IPS DF 6.9 (cell line): ENCODE measurements at regions not wholly inside any gene's neighbourhood (a gene's known extent, or its start where the extent isn't known, plus 50 kb on each side); places are given as distances from the start of the nearest gene placed in this dataset.

Experiments used
- DNase-seq: peaks from one replicate; pipeline ENCODE4 v3.0.0-alpha.2; 2013; ENCODE audit warnings: low read depth, low spot score
- H3K27ac ChIP-seq: one replicate; pipeline ENCODE4 v1.5.1; 2013; ENCODE audit warnings: low read length, control low read depth
- H3K27me3 ChIP-seq: 2 replicates; pipeline ENCODE4 v1.6.1; 2013; ENCODE audit warnings: mild to moderate bottlenecking, low read length; ENCODE audit not compliant: control insufficient read depth, insufficient read depth
- H3K36me3 ChIP-seq: 2 replicates; pipeline ENCODE4 v1.6.1; 2013; ENCODE audit warnings: low read length; ENCODE audit not compliant: control insufficient read depth, insufficient read depth
- H3K4me1 ChIP-seq: 2 replicates; pipeline ENCODE4 v1.6.1; 2013; ENCODE audit warnings: low read length; ENCODE audit not compliant: control insufficient read depth, insufficient read depth
- H3K4me3 ChIP-seq: 2 replicates; pipeline ENCODE4 v1.5.1; 2013; ENCODE audit warnings: mild to moderate bottlenecking, low read length
- H3K9me3 ChIP-seq: 2 replicates; pipeline ENCODE4 v1.6.1; 2013; ENCODE audit warnings: low read length, inconsistent platforms; ENCODE audit not compliant: control insufficient read depth, insufficient read depth
- WGBS: extraction: QIAGEN DNeasy Blood & Tissue Kit; methylation state at CpG from one replicate; pipeline ENCODE4 v1.1.7; 2013; ENCODE audit warnings: mixed read lengths, missing lambda C conversion rate; ENCODE audit not compliant: insufficient read length, insufficient coverage; 5-methylcytosine and 5-hydroxymethylcytosine counted together

- Histone ChIP-seq H3K27ac (no peak overlapping the region), H3K27me3 (peaks cover 39% of the 10 kb centered on the region), H3K4me1 (0 out of 2 replicates have a peak, but pooled peaks cover 1% of the 10 kb centered on the region), H3K4me3 (no peak overlapping the region), H3K9me3 (no peaks in the 10 kb centered on the region), H3K36me3 (no peaks in the 10 kb centered on the region)
- no CpG with 5 or more reads among the region's 1 CpG for WGBS
- DNase-seq: no peak
Observed at GRCh38 chr12:112589275-112589674, 170.5 kb downstream of the PTPN11 start.

- Histone ChIP-seq H3K27me3 (peaks cover 40% of the 10 kb centered on the region), H3K9me3 (no peaks in the 10 kb centered on the region), H3K4me1 (0 out of 2 replicates have a peak, but pooled peaks cover 1% of the 10 kb centered on the region), H3K4me3 (no peak overlapping the region), H3K36me3 (no peaks in the 10 kb centered on the region), H3K27ac (no peak overlapping the region)
- peak; percentile 45 for DNase-seq
- no CpG with 5 or more reads among the region's 3 CpGs for WGBS
Observed at GRCh38 chr12:112590281-112590680, 171.5 kb downstream of the PTPN11 start.

GRCh38 chr12:112591488-112591887, 172.7 kb downstream of the PTPN11 start:
- Histone ChIP-seq H3K27me3 (peaks cover 36% of the 10 kb centered on the region), H3K9me3 (no peaks in the 10 kb centered on the region), H3K4me1 (0 out of 2 replicates have a peak, but pooled peaks cover 1% of the 10 kb centered on the region), H3K27ac (no peak overlapping the region), H3K36me3 (no peaks in the 10 kb centered on the region), H3K4me3 (no peak overlapping the region)
- no CpG with 5 or more reads among the region's 5 CpGs for WGBS
- no peak for DNase-seq

GRCh38 chr12:112595410-112595809, 176.7 kb downstream of the PTPN11 start:
- Histone ChIP-seq H3K36me3 (no peaks in the 10 kb centered on the region), H3K9me3 (no peaks in the 10 kb centered on the region; the same call in 1 of the 2 replicates), H3K4me3 (no peak overlapping the region), H3K4me1 (no peaks in the 10 kb centered on the region), H3K27ac (no peak overlapping the region), H3K27me3 (peaks cover 17% of the 10 kb centered on the region)
- DNase-seq: no peak
- WGBS: no CpG with 5 or more reads among the region's 2 CpGs

GRCh38 chr12:112597986-112598385, 179.2 kb downstream of the PTPN11 start:
- DNase-seq: no peak
- Histone ChIP-seq H3K27me3 (peaks cover 7% of the 10 kb centered on the region; the same call in 1 of the 2 replicates), H3K4me1 (no peaks in the 10 kb centered on the region; the same call in 1 of the 2 replicates), H3K36me3 (no peaks in the 10 kb centered on the region), H3K4me3 (no peak overlapping the region), H3K27ac (no peak overlapping the region), H3K9me3 (no peaks in the 10 kb centered on the region; the same call in 1 of the 2 replicates)
- WGBS: no CpG with 5 or more reads among the region's 4 CpGs

GRCh38 chr12:112598626-112599025, 179.9 kb downstream of the PTPN11 start:
- no peak for DNase-seq
- Histone ChIP-seq H3K27ac (no peak overlapping the region), H3K4me3 (no peak overlapping the region), H3K27me3 (peaks cover 5% of the 10 kb centered on the region; the same call in 1 of the 2 replicates), H3K4me1 (no peaks in the 10 kb centered on the region; the same call in 1 of the 2 replicates), H3K9me3 (no peaks in the 10 kb centered on the region; the same call in 1 of the 2 replicates), H3K36me3 (no peaks in the 10 kb centered on the region)
- WGBS: no CpG with 5 or more reads among the region's 1 CpG

GRCh38 chr12:112599871-112600270, 181.1 kb downstream of the PTPN11 start:
- Histone ChIP-seq H3K4me3 (no peak overlapping the region), H3K4me1 (no peaks in the 10 kb centered on the region; the same call in 1 of the 2 replicates), H3K27ac (no peak overlapping the region), H3K9me3 (no peaks in the 10 kb centered on the region; the same call in 1 of the 2 replicates), H3K36me3 (no peaks in the 10 kb centered on the region), H3K27me3 (peaks cover 2% of the 10 kb centered on the region; the same call in 1 of the 2 replicates)
- no peak for DNase-seq
- WGBS: no CpG with 5 or more reads among the region's 3 CpGs

- Histone ChIP-seq H3K9me3 (no peaks in the 10 kb centered on the region; the same call in 1 of the 2 replicates), H3K36me3 (no peaks in the 10 kb centered on the region), H3K27me3 (0 out of 2 replicates have a peak, but pooled peaks cover 2% of the 10 kb centered on the region), H3K4me1 (no peaks in the 10 kb centered on the region; the same call in 1 of the 2 replicates), H3K4me3 (no peak overlapping the region), H3K27ac (no peak overlapping the region)
- whole genome bisulfite sequencing: no CpG with 5 or more reads among the region's 3 CpGs
- no peak for DNase-seq
Observed at GRCh38 chr12:112602150-112602549, 183.4 kb downstream of the PTPN11 start.

GRCh38 chr12:112606611-112607365, 184.8 kb upstream of the RPH3A start:
- H3K27me3 ChIP-seq: no peaks in the 10 kb centered on the region
- no peaks in the 10 kb centered on the region for H3K36me3 ChIP-seq
- no peaks in the 10 kb centered on the region for H3K9me3 ChIP-seq
- no peak for DNase-seq
- H3K27ac ChIP-seq: no peak overlapping the region
- no CpG with 5 or more reads among the region's 4 CpGs for WGBS
- no peak overlapping the region for H3K4me3 ChIP-seq
- no peaks in the 10 kb centered on the region; the same call in 1 of the 2 replicates for H3K4me1 ChIP-seq

GRCh38 chr12:112607427-112607826, 184.1 kb upstream of the RPH3A start:
- H3K27me3 ChIP-seq: no peaks in the 10 kb centered on the region
- H3K27ac ChIP-seq: no peak overlapping the region
- H3K4me1 ChIP-seq: no peaks in the 10 kb centered on the region; the same call in 1 of the 2 replicates
- no peaks in the 10 kb centered on the region for H3K9me3 ChIP-seq
- no peak overlapping the region for H3K4me3 ChIP-seq
- no peaks in the 10 kb centered on the region for H3K36me3 ChIP-seq
- WGBS: no CpG with 5 or more reads among the region's 3 CpGs
- no peak for DNase-seq
